ENCODE measurements at regions not wholly inside any gene's neighbourhood (a gene's known extent, or its start where the extent isn't known, plus 50 kb on each side); places are given as distances from the start of the nearest gene placed in this dataset.
"Not testable (repeated sequence)": the region's sequence is repeated elsewhere in the genome, so short reads cannot be mapped to it uniquely, and the experiment has no call there.

DNA sequence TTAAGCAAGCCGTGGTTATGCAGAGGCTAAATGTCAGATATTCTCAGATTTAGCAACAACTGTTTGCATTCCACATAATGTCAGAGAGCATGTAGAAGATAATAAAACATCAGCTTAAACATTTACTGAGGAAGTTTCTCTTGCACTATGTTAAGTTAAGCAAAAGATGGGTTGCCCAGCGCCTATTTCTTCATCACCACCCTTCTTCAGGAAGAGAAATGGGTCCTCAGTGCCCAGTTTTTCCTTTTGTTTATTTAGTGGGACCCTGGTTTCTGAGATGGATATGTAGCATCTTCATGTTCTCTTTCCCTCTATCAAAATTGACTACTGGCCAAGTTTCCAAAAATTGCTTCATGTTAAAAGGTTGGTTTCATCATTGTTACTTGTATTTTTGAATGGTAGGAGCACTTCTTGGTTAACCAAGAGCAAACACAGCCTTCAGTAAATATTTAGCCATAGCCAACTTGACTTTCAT is 356.8 kb downstream of the RFC3 start:
- Histone ChIP-seq H3K4me3 (replicated peaks in 1 of 3) (no peak overlapping the region), H3K36me3 (no peaks in the 10 kb centered on the region), H3K27me3 (no peaks in the 10 kb centered on the region), H3K4me1 (peaks cover 0 to 2% of the 10 kb centered on the region in 2 donors), H3K9me3 (no peaks in the 10 kb centered on the region), H3K27ac (no peak overlapping the region)
- WGBS, 2 donors: 90 to 97% methylated on average over 2 of the region's 2 CpGs
- no peak for DNase-seq
- intact Hi-C loops (cut with DNase I): no loop called here
- TF ChIP-seq, protein P1, sequence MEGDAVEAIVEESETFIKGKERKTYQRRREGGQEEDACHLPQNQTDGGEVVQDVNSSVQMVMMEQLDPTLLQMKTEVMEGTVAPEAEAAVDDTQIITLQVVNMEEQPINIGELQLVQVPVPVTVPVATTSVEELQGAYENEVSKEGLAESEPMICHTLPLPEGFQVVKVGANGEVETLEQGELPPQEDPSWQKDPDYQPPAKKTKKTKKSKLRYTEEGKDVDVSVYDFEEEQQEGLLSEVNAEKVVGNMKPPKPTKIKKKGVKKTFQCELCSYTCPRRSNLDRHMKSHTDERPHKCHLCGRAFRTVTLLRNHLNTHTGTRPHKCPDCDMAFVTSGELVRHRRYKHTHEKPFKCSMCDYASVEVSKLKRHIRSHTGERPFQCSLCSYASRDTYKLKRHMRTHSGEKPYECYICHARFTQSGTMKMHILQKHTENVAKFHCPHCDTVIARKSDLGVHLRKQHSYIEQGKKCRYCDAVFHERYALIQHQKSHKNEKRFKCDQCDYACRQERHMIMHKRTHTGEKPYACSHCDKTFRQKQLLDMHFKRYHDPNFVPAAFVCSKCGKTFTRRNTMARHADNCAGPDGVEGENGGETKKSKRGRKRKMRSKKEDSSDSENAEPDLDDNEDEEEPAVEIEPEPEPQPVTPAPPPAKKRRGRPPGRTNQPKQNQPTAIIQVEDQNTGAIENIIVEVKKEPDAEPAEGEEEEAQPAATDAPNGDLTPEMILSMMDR (IDR thresholded peaks at IDR 0.05): no peak
- no peak for TF ChIP-seq POLR2A (IDR thresholded peaks at IDR 0.05)

GRCh38 chr13:34175551-34175950 is 357.6 kb downstream of the RFC3 start:
- intact Hi-C loops (cut with DNase I): no loop called here
- no peak for TF ChIP-seq POLR2A (IDR thresholded peaks at IDR 0.05)
- TF ChIP-seq, protein P1 (IDR thresholded peaks at IDR 0.05): no peak
- WGBS, 2 donors: 91 to 95% methylated on average over 2 of the region's 2 CpGs
- H3K4me3 ChIP-seq (replicated peaks in 1 of 3): no peak overlapping the region
- no peaks in the 10 kb centered on the region for H3K9me3 ChIP-seq
- H3K36me3 ChIP-seq: no peaks in the 10 kb centered on the region
- H3K4me1 ChIP-seq: peaks cover 0 to 6% of the 10 kb centered on the region in 2 donors
- no peak for DNase-seq
- H3K27me3 ChIP-seq: no peaks in the 10 kb centered on the region
- H3K27ac ChIP-seq: no peak overlapping the region

DNA sequence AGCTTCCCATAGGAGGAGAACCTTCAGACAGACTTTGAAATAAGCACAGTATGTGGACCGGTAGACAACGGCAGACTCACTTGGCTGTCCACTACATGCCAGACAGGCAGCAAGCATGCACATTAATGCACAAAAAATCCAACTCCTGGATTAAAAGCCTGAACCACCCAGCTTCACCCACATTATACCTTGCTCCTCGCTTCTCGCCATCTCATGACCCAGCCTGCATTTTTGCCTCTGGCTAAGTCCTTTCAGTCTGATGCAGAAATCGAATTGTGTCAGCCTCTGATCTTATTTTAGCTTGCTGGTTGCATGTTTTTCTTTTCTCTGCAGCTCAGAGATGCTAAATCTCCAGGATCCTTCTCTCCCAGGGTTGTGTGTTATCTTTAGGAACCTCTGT is 358.7 kb downstream of the RFC3 start:
- TF ChIP-seq, protein P1 (IDR thresholded peaks at IDR 0.05): no peak
- TF ChIP-seq POLR2A (IDR thresholded peaks at IDR 0.05): no peak
- H3K9me3 ChIP-seq: no peaks in the 10 kb centered on the region
- no peak overlapping the region for H3K27ac ChIP-seq
- intact Hi-C loops (cut with DNase I): no loop called here
- H3K4me1 ChIP-seq: peaks cover 0 to 6% of the 10 kb centered on the region in 2 donors
- WGBS, 2 donors: 72 to 73% methylated on average over 5 of the region's 5 CpGs
- no peak overlapping the region for H3K4me3 ChIP-seq (replicated peaks in 1 of 3)
- H3K27me3 ChIP-seq: no peaks in the 10 kb centered on the region
- no peak for DNase-seq
- H3K36me3 ChIP-seq: no peaks in the 10 kb centered on the region

DNA sequence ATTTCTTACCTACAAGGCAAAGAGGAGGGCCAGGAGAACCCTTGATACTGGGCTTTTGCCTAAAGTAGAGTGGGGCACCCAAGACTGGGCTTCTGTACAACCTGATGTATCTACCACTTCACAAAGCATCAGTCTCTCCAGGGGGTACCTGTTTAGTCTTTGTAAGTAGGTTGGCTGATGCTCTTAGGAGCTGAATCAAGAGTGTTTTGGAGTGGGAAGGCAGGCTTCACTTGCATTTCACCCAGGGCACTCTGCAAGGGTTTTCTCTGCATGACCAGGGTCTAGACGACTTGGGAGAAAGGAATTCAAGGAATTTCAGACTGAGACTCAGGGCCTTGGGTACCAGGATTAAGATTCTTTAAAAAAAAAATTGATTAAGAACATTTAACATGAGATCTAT is 361.5 kb downstream of the RFC3 start:
- H3K27me3 ChIP-seq: no peaks in the 10 kb centered on the region
- H3K4me1 ChIP-seq: peaks cover 0 to 6% of the 10 kb centered on the region in 2 donors
- no peak overlapping the region for H3K4me3 ChIP-seq (replicated peaks in 1 of 3)
- peak; percentile 51 to 61 for DNase-seq
- H3K27ac ChIP-seq: peak overlapping the region in 1 of 3 donors; percentile 54
- no peaks in the 10 kb centered on the region for H3K9me3 ChIP-seq
- TF ChIP-seq, protein P1 (IDR thresholded peaks at IDR 0.05): no peak
- TF ChIP-seq POLR2A (IDR thresholded peaks at IDR 0.05): no peak
- no peaks in the 10 kb centered on the region for H3K36me3 ChIP-seq
- intact Hi-C loops (cut with DNase I): no loop called here
- WGBS, 2 donors: 13 to 33% methylated on average over 1 of the region's 1 CpG

GRCh38 chr13:34179927-34180326 is 362.0 kb downstream of the RFC3 start:
- H3K4me3 ChIP-seq (replicated peaks in 1 of 3): no peak overlapping the region
- DNase-seq: no peak
- intact Hi-C loops (cut with DNase I): no loop called here
- H3K36me3 ChIP-seq: no peaks in the 10 kb centered on the region
- H3K27me3 ChIP-seq: no peaks in the 10 kb centered on the region
- 85 to 88% methylated on average over 2 of the region's 2 CpGs for WGBS, 2 donors
- TF ChIP-seq POLR2A (IDR thresholded peaks at IDR 0.05): no peak
- TF ChIP-seq, protein P1 (IDR thresholded peaks at IDR 0.05): no peak
- H3K27ac ChIP-seq: peak overlapping the region in 1 of 3 donors; percentile 54
- H3K4me1 ChIP-seq: peaks cover 0 to 6% of the 10 kb centered on the region in 2 donors
- H3K9me3 ChIP-seq: no peaks in the 10 kb centered on the region

DNA sequence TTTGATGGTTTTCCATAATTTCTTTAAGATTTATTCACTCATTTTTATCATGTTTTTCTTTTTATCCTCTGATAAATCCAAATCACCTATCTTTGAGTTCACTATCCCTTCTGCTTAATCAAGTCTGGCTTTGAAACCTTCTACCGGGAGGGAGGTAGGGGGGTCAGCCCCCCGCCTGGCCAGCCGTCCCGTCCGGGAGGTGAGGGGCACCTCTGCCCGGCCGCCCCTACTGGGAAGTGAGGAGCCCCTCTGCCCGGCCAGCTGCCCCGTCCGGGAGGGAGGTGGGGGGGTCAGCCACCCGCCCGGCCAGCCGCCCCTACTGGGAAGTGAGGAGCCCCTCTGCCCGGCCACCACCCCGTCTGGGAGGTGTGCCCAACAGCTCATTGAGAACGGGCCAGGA is 363.3 kb downstream of the RFC3 start:
- intact Hi-C loops (cut with DNase I): not testable (repeated sequence)

More for the DNA sequence above, 363.3 kb downstream of the RFC3 start:
- H3K27me3 ChIP-seq; H3K36me3 ChIP-seq; H3K27ac ChIP-seq; H3K4me3 ChIP-seq (replicated peaks in 1 of 3); DNase-seq; H3K4me1 ChIP-seq; H3K9me3 ChIP-seq: not testable (repeated sequence)
- 90 to 96% methylated on average over 15 to 16 of the region's 16 CpGs for WGBS, 2 donors

Measured in thyroid gland (tissue), 4 donors.